ENCODE measurements at regions not wholly inside any gene's neighbourhood (a gene's known extent, or its start where the extent isn't known, plus 50 kb on each side); places are given as distances from the start of the nearest gene placed in this dataset.

DNA sequence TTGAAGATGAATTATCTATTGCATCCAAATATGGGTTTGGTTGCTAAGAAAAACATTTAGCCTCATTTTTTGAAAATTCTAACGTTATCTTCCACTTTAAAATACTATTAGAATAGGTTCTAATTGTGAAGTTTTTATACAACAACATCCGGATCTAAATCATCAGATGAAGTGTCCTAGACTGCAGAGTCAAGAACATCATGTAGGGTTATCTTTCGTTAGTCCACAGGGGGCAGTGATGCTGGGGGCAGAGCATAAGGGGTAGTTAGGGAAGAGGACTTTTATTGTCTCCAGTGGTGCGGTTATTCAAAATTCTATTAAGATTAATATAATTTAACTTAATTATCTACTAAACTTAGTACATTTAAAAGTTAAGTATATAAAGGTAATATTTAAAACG, 990.6 kb upstream of the PHF14 start:
- TF ChIP-seq EP300 (IDR thresholded peaks at IDR 0.05) (no peak), POLR2AphosphoS5 (IDR thresholded peaks at IDR 0.05) (no peak)
- TF ChIP-seq, protein P1, sequence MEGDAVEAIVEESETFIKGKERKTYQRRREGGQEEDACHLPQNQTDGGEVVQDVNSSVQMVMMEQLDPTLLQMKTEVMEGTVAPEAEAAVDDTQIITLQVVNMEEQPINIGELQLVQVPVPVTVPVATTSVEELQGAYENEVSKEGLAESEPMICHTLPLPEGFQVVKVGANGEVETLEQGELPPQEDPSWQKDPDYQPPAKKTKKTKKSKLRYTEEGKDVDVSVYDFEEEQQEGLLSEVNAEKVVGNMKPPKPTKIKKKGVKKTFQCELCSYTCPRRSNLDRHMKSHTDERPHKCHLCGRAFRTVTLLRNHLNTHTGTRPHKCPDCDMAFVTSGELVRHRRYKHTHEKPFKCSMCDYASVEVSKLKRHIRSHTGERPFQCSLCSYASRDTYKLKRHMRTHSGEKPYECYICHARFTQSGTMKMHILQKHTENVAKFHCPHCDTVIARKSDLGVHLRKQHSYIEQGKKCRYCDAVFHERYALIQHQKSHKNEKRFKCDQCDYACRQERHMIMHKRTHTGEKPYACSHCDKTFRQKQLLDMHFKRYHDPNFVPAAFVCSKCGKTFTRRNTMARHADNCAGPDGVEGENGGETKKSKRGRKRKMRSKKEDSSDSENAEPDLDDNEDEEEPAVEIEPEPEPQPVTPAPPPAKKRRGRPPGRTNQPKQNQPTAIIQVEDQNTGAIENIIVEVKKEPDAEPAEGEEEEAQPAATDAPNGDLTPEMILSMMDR (IDR thresholded peaks at IDR 0.05) = no peak

Measured in upper lobe of left lung (tissue), 4 donors.